Adipocyte (in vitro differentiated cells): ENCODE measurements at regions not wholly inside any gene's neighbourhood (a gene's known extent, or its start where the extent isn't known, plus 50 kb on each side); places are given as distances from the start of the nearest gene placed in this dataset.
A peak's percentile ranks its signal among the peaks of the same experiment; 100 is the strongest.

Experiments
- DNase-seq: peaks from one replicate; pipeline ENCODE4 v3.0.0-alpha.2; 2015; ENCODE audit warnings: low read depth
- H3K27me3 ChIP-seq: replicated peaks from 2 replicates; pipeline ENCODE4 v1.7.0; 2013; ENCODE audit warnings: mild to moderate bottlenecking, low read length, moderate library complexity; ENCODE audit not compliant: control insufficient read depth, insufficient read depth
- H3K36me3 ChIP-seq: 2 replicates; pipeline ENCODE4 v1.7.0; 2013; ENCODE audit warnings: low read length, mild to moderate bottlenecking, moderate library complexity; ENCODE audit not compliant: control insufficient read depth, insufficient read depth, severe bottlenecking
- H3K4me1 ChIP-seq: 2 replicates; pipeline ENCODE4 v1.7.0; 2013; ENCODE audit warnings: mild to moderate bottlenecking, low read length, moderate library complexity; ENCODE audit not compliant: control insufficient read depth, insufficient read depth
- H3K4me3 ChIP-seq: 2 replicates; pipeline ENCODE4 v1.7.0; 2013; ENCODE audit warnings: mild to moderate bottlenecking, low read length, moderate library complexity
- H3K9ac ChIP-seq: 2 replicates; pipeline ENCODE4 v1.7.0; 2013; ENCODE audit warnings: mild to moderate bottlenecking, low read length, moderate library complexity
- H3K9me3 ChIP-seq: 2 replicates; pipeline ENCODE4 v1.7.0; 2013; ENCODE audit warnings: mild to moderate bottlenecking, low read length, moderate library complexity; ENCODE audit not compliant: control insufficient read depth

GRCh38 chr11:111019871-111020670 lies 225.5 kb upstream of the POU2AF2 start:
- Histone ChIP-seq H3K27me3 (no peaks in the 10 kb centered on the region), H3K36me3 (no peaks in the 10 kb centered on the region), H3K4me3 (peak overlapping the region; percentile 39), H3K4me1 (peaks cover 24% of the 10 kb centered on the region), H3K9me3 (no peaks in the 10 kb centered on the region), H3K9ac (peak overlapping the region; percentile 60)
- DNase-seq = peak; percentile 22

GRCh38 chr11:111019451-111019850 lies 226.1 kb upstream of the POU2AF2 start:
- no peaks in the 10 kb centered on the region for H3K36me3 ChIP-seq
- H3K9me3 ChIP-seq = no peaks in the 10 kb centered on the region
- H3K4me1 ChIP-seq = peaks cover 24% of the 10 kb centered on the region
- peak overlapping the region; percentile 39 for H3K4me3 ChIP-seq
- DNase-seq = no peak
- peak overlapping the region; percentile 60 for H3K9ac ChIP-seq
- no peaks in the 10 kb centered on the region for H3K27me3 ChIP-seq

GRCh38 chr11:111018566-111018965 lies 227.0 kb upstream of the POU2AF2 start:
- peak; percentile 29 for DNase-seq
- no peak overlapping the region for H3K4me3 ChIP-seq

GRCh38 chr11:111012491-111012890 lies 233.0 kb upstream of the POU2AF2 start:
- Histone ChIP-seq H3K9ac (no peak overlapping the region), H3K36me3 (no peaks in the 10 kb centered on the region), H3K4me1 (no peaks in the 10 kb centered on the region), H3K27me3 (no peaks in the 10 kb centered on the region), H3K9me3 (no peaks in the 10 kb centered on the region), H3K4me3 (no peak overlapping the region)
- DNase-seq = no peak

More at GRCh38 chr11:111018566-111018965, 227.0 kb upstream of the POU2AF2 start:
- Histone ChIP-seq H3K27me3 (no peaks in the 10 kb centered on the region), H3K4me1 (peaks cover 24% of the 10 kb centered on the region), H3K36me3 (no peaks in the 10 kb centered on the region), H3K9ac (no peak overlapping the region), H3K9me3 (no peaks in the 10 kb centered on the region)

GRCh38 chr11:111011275-111011594 lies 234.3 kb upstream of the POU2AF2 start:
- no peaks in the 10 kb centered on the region for H3K4me1 ChIP-seq
- no peak for DNase-seq
- H3K9me3 ChIP-seq = no peaks in the 10 kb centered on the region
- H3K4me3 ChIP-seq = no peak overlapping the region
- no peaks in the 10 kb centered on the region for H3K36me3 ChIP-seq
- H3K9ac ChIP-seq = no peak overlapping the region
- no peaks in the 10 kb centered on the region for H3K27me3 ChIP-seq

- H3K36me3 ChIP-seq = no peaks in the 10 kb centered on the region
- no peaks in the 10 kb centered on the region for H3K27me3 ChIP-seq
- no peak for DNase-seq
Observed at GRCh38 chr11:111010391-111011274, 234.9 kb upstream of the POU2AF2 start.

GRCh38 chr11:111006227-111006626 lies 239.3 kb upstream of the POU2AF2 start:
- Histone ChIP-seq H3K4me1 (peaks cover 29% of the 10 kb centered on the region), H3K4me3 (no peak overlapping the region)
- no peak for DNase-seq

More at GRCh38 chr11:111010391-111011274, 234.9 kb upstream of the POU2AF2 start:
- Histone ChIP-seq H3K4me3 (no peak overlapping the region), H3K9me3 (no peaks in the 10 kb centered on the region), H3K4me1 (peaks cover 2% of the 10 kb centered on the region), H3K9ac (no peak overlapping the region)

GRCh38 chr11:111001986-111002611 lies 243.4 kb upstream of the POU2AF2 start:
- DNase-seq = peak; percentile 90
- Histone ChIP-seq H3K9me3 (no peaks in the 10 kb centered on the region), H3K36me3 (no peaks in the 10 kb centered on the region), H3K27me3 (no peaks in the 10 kb centered on the region), H3K4me1 (peaks cover 40% of the 10 kb centered on the region), H3K4me3 (peak overlapping the region; percentile 48), H3K9ac (no peak overlapping the region)

More at GRCh38 chr11:111006227-111006626, 239.3 kb upstream of the POU2AF2 start:
- H3K36me3 ChIP-seq = no peaks in the 10 kb centered on the region
- no peaks in the 10 kb centered on the region for H3K9me3 ChIP-seq
- no peaks in the 10 kb centered on the region for H3K27me3 ChIP-seq
- no peak overlapping the region for H3K9ac ChIP-seq

GRCh38 chr11:111001081-111001430 lies 244.5 kb upstream of the POU2AF2 start:
- H3K27me3 ChIP-seq = no peaks in the 10 kb centered on the region
- H3K4me1 ChIP-seq = peaks cover 40% of the 10 kb centered on the region
- peak overlapping the region; percentile 15 for H3K4me3 ChIP-seq
- no peak overlapping the region for H3K9ac ChIP-seq
- H3K9me3 ChIP-seq = no peaks in the 10 kb centered on the region
- DNase-seq = peak; percentile 9
- H3K36me3 ChIP-seq = no peaks in the 10 kb centered on the region

GRCh38 chr11:111000400-111001080 lies 245.0 kb upstream of the POU2AF2 start:
- Histone ChIP-seq H3K27me3 (no peaks in the 10 kb centered on the region), H3K4me3 (peak overlapping the region; percentile 15), H3K36me3 (no peaks in the 10 kb centered on the region), H3K9me3 (no peaks in the 10 kb centered on the region), H3K4me1 (peaks cover 37% of the 10 kb centered on the region), H3K9ac (no peak overlapping the region)
- DNase-seq = no peak
